ENCODE measurements at regions not wholly inside any gene's neighbourhood (a gene's known extent, or its start where the extent isn't known, plus 50 kb on each side); places are given as distances from the start of the nearest gene placed in this dataset.

- FAIRE-seq (no peak), DNase-seq (ENCODE audit: insufficient read length, low spot score) (no peak)
- no peak for TF ChIP-seq POLR2A (IDR thresholded peaks at IDR 0.05; ENCODE audit: low read depth, low read length)
Observed at GRCh38 chr13:84249463-84249862, 367.2 kb upstream of the SLITRK1 start.

GRCh38 chr13:84243340-84243739, 361.1 kb upstream of the SLITRK1 start:
- no peak for DNase-seq (ENCODE audit: insufficient read length, low spot score)
- TF ChIP-seq POLR2A (IDR thresholded peaks at IDR 0.05; ENCODE audit: low read depth, low read length) = no peak

GRCh38 chr13:84239032-84239431, 356.8 kb upstream of the SLITRK1 start:
- DNase-seq (ENCODE audit: insufficient read length, low spot score) = no peak
- no peak for FAIRE-seq
- TF ChIP-seq POLR2A (IDR thresholded peaks at IDR 0.05; ENCODE audit: low read depth, low read length) = no peak

More at GRCh38 chr13:84243340-84243739, 361.1 kb upstream of the SLITRK1 start:
- FAIRE-seq = no peak

- FAIRE-seq = peak; percentile 27
- DNase-seq (ENCODE audit: insufficient read length, low spot score) = no peak
- no peak for TF ChIP-seq POLR2A (IDR thresholded peaks at IDR 0.05; ENCODE audit: low read depth, low read length)
Observed at GRCh38 chr13:84238381-84238780, 356.1 kb upstream of the SLITRK1 start.

GRCh38 chr13:84237143-84237542, 354.9 kb upstream of the SLITRK1 start:
- FAIRE-seq (no peak), DNase-seq (ENCODE audit: insufficient read length, low spot score) (no peak)
- no peak for TF ChIP-seq POLR2A (IDR thresholded peaks at IDR 0.05; ENCODE audit: low read depth, low read length)

- DNase-seq (ENCODE audit: insufficient read length, low spot score) = no peak
- TF ChIP-seq POLR2A (IDR thresholded peaks at IDR 0.05; ENCODE audit: low read depth, low read length) = no peak
Observed at GRCh38 chr13:84234416-84234815, 352.1 kb upstream of the SLITRK1 start.

GRCh38 chr13:84230568-84230967, 348.3 kb upstream of the SLITRK1 start:
- no peak for DNase-seq (ENCODE audit: insufficient read length, low spot score)
- TF ChIP-seq POLR2A (IDR thresholded peaks at IDR 0.05; ENCODE audit: low read depth, low read length) = no peak
- FAIRE-seq = no peak

More at GRCh38 chr13:84234416-84234815, 352.1 kb upstream of the SLITRK1 start:
- FAIRE-seq = no peak

- DNase-seq (ENCODE audit: insufficient read length, low spot score) = no peak
- TF ChIP-seq POLR2A (IDR thresholded peaks at IDR 0.05; ENCODE audit: low read depth, low read length) = no peak
- FAIRE-seq = no peak
Observed at GRCh38 chr13:84211048-84211447, 328.8 kb upstream of the SLITRK1 start.

- FAIRE-seq (no peak), DNase-seq (ENCODE audit: insufficient read length, low spot score) (no peak)
- no peak for TF ChIP-seq POLR2A (IDR thresholded peaks at IDR 0.05; ENCODE audit: low read depth, low read length)
Observed at GRCh38 chr13:84208246-84208910, 326.1 kb upstream of the SLITRK1 start.

- TF ChIP-seq POLR2A (IDR thresholded peaks at IDR 0.05; ENCODE audit: low read depth, low read length) = no peak
Observed at GRCh38 chr13:84207509-84207908, 325.2 kb upstream of the SLITRK1 start.

GRCh38 chr13:84200971-84201370, 318.7 kb upstream of the SLITRK1 start:
- no peak for FAIRE-seq

More at GRCh38 chr13:84207509-84207908, 325.2 kb upstream of the SLITRK1 start:
- FAIRE-seq = no peak
- DNase-seq (ENCODE audit: insufficient read length, low spot score) = no peak

GRCh38 chr13:84192125-84192524, 309.9 kb upstream of the SLITRK1 start:
- FAIRE-seq (peak; percentile 91), DNase-seq (ENCODE audit: insufficient read length, low spot score) (peak; percentile 6)
- TF ChIP-seq POLR2A (IDR thresholded peaks at IDR 0.05; ENCODE audit: low read depth, low read length) = no peak

More at GRCh38 chr13:84200971-84201370, 318.7 kb upstream of the SLITRK1 start:
- no peak for TF ChIP-seq POLR2A (IDR thresholded peaks at IDR 0.05; ENCODE audit: low read depth, low read length)
- no peak for DNase-seq (ENCODE audit: insufficient read length, low spot score)

GRCh38 chr13:84191139-84191538, 308.9 kb upstream of the SLITRK1 start:
- DNase-seq (ENCODE audit: insufficient read length, low spot score) = no peak
- FAIRE-seq = no peak
- TF ChIP-seq POLR2A (IDR thresholded peaks at IDR 0.05; ENCODE audit: low read depth, low read length) = no peak

GRCh38 chr13:84187626-84188025, 305.4 kb upstream of the SLITRK1 start:
- DNase-seq (ENCODE audit: insufficient read length, low spot score) = no peak
- FAIRE-seq = no peak
- no peak for TF ChIP-seq POLR2A (IDR thresholded peaks at IDR 0.05; ENCODE audit: low read depth, low read length)

GRCh38 chr13:84139561-84140158, 257.4 kb upstream of the SLITRK1 start:
- FAIRE-seq = no peak

More at GRCh38 chr13:84139561-84140158, 257.4 kb upstream of the SLITRK1 start:
- TF ChIP-seq POLR2A (IDR thresholded peaks at IDR 0.05; ENCODE audit: low read depth, low read length) = no peak
- DNase-seq (ENCODE audit: insufficient read length, low spot score) = no peak
